ENCODE measurements at regions not wholly inside any gene's neighbourhood (a gene's known extent, or its start where the extent isn't known, plus 50 kb on each side); places are given as distances from the start of the nearest gene placed in this dataset.
A peak's percentile ranks its signal among the peaks of the same experiment; 100 is the strongest.
"Not testable (repeated sequence)": the region's sequence is repeated elsewhere in the genome, so short reads cannot be mapped to it uniquely, and the experiment has no call there.

DNA sequence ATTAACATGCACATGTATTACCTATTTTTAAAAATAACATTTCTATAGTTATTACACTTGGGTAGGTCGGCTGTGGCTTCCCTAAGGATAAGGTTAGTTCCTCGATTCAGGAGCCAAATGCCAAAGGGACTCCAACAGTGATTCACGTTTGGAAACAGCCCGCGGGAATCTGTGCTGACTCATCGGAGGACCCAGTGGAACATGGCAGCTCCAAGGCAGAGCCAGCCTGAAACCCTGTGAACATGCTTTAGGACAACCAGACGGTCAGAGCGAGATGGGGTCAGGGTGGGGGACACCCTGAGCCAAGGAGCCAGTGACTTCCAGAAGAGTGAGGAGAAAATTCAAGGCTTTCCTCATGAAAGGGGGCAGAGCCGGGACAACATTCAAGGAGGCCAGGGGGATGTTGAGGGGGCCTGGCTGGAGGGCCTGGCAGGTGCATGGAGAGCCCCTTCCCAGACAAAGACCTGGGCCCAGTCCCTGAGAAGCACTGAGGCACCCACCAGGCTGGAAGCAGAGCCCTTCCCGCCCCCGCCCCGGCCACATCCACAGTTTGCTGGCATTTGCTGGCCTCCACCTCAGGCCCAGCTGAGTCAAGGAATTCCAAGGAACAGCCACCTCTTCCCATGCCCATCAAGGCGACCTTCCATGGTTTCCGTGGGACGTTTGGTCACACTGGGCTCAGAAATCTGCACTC is 133.2 kb downstream of the SNX5 start:
- DNase-seq = peak; percentile 61

DNA sequence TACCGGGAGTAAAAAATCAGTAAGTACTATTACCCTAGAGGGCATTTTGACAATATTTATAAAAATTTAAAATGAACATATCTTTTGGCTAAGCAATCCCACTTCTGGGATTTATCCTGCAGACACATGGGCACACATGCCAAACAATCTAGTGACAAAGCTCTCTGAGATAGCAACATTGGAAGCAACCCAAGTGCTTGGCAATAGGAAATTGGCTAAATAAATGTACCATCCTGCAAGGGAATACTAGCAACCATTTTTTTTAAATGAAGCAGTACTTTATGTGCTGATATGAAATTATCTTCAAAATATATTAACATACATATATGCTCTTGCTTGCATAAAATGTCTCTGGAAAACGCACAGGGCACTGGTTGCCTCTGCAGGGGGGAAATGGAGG is 133.8 kb downstream of the SNX5 start:
- no peak for DNase-seq

DNA sequence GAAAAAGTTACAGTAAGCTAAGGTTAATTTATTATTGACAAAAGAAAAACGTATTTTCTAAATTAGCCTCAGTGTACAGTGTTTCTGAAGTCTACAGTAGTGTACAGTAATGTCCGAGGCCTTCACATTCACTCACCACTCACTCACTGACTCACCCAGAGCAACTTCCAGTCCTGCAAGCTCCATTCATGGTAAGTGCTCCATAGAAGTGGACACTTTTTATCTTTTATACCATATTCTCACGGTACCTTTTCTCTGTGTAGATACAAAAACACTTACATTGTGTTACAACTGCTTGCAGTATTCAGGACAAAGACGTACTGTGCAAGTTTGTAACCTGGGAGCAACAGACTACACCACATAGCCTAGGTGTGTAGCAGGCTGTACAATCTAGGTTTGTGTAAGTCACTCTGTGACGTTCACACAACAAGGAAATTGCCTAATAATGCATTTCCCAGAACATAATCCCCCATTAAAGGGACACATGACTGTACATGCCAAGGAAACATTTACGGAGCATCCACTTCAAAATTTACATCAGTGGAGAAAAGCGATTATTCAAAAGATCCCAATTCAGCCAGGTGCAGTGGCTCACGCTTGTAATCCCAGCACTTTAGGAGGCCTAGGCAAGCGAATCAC is 133.4 kb downstream of the BANF2 start:
- no peak for DNase-seq

- DNase-seq = no peak
Observed at GRCh38 chr20:17832236-17832915, 132.6 kb downstream of the BANF2 start.

DNA sequence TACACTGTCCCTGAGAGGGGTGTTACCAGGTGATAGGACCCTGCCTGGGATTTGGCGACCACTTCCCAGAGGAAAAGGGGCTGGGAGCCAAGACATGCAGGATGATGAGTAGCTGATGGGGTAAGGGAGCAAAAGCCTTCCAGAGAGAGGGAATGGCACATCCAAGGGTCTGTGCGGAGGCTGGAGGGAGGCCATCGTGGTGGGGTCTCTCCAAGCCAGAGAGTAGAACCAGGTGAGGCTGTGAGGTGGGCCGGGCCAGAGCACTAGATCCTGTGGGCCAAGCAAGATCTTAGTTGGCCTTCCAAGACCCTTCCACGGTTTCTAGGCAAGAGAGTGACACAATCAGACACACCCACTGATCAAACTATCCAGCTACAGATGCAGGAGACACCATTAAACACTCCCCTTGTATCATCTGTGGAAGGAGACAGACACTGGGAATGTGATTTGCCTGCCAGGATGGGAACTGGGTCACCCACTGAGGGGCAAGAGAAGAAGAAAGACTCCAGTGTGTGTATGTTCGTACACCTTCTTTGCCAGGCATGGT is 128.9 kb downstream of the BANF2 start:
- no peak for DNase-seq

- DNase-seq = no peak
Observed at GRCh38 chr20:17827759-17828559, 128.2 kb downstream of the BANF2 start.

DNA sequence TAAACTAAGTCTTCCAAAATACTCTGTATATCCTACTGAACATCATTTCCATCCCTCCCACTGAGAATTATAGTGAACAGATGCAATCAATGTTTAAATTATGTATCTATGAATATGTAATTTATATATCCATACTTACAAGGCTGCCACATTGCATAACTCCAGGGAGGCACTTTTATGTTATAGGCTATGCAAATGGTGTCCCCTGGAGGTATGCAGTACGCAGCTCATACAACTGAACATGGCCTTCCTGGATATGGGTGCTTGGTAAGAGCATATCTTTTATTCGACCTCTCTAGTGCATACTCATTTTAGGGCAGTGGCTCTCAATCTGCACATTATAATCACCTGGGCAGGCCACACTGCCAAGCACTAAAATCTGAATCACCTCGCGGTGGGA is 127.3 kb downstream of the BANF2 start:
- no peak for DNase-seq

GRCh38 chr20:17825960-17826843 is 126.4 kb downstream of the BANF2 start:
- no peak for DNase-seq

- no peak for DNase-seq
Observed at GRCh38 chr20:17825252-17825959, 125.6 kb downstream of the BANF2 start.

DNA sequence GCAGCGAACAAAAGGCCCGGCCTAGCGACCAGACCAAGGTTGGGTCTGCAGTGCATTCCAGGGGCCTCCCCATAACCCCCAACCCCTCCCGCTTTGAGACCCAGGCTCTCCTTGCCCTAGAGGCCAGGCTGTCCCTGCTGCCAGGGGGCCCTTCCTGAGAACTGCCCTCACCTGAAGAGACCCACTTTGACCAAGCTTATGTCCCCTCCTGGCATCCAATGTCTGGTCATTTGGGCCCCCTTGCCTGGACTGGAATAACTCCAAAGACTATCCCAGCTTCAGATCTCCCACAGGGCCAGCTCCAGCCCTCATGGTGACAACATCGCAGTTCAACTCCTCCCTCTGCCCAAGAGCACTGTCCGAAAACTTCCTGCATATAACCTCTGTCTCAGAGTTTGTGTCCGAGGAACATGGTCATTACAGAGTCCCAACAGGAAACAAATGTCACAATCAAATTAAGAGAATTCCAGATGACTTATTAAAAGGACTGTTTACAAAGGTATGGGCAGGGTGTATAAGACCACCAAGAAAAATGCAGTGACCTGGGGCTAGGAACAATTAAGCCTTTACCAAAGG is 125.0 kb downstream of the BANF2 start:
- no peak for DNase-seq

- no peak for DNase-seq
Observed at GRCh38 chr20:17823409-17824144, 123.8 kb downstream of the BANF2 start.

DNA sequence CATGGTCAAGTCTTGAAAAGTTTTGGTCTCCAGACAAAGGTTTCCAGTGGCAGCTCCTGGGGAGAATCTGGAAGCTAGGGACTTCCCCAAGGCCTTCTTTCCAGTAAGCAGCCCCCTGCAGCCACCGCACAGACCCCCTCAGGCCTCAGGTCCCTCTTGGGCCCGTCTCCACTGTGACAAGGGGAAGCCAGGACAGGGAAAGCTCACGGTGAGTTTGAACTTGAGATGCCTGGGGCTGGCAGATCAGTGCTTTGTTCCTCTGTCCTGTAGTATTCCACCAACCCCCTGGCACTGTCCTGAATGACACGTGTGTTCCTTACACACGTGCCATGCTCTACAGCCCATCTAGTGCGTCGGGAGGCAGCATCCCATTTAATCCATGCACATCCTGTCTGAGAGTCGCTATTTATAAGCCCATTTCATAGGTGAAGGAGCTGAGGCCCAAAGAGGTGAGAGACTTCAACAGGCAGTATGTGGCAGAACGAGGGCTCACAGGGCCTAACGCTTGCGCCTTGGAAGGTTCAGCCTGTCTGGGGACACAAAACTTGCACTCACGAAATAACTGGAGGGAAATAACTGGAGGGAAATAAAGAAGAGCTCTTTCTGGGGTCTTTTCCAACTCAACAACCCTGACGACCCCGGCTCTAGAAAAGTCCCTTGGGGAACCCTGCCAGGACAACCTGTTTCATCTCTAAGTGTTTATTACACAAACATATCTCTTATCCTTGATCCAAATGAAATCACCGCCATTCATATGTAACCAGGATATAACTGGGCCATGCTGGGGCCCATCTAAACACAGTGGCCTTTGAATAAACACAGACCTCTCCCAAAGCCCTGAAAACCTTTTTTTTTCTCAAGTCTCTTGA is 123.0 kb downstream of the BANF2 start:
- DNase-seq = no peak

DNA sequence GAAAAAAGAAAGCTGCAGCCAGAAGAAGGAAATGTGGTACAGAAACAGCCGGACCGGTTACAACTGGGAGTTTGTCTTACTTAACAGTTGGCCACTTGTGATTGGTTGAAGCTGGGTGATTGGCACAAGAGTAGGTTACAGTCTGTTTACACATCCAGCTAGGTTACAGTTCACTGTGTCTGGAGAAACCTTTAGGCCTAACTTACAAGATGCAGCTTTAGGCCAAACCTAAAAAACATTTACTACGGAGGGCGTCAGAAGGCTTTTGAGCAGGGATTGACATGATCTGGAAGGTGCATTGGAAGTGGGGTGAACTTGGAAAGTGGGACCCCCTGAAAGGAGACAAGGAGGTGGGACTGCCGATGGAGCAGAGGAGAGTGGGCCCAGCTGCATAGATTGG is 122.3 kb downstream of the BANF2 start:
- DNase-seq = no peak

DNA sequence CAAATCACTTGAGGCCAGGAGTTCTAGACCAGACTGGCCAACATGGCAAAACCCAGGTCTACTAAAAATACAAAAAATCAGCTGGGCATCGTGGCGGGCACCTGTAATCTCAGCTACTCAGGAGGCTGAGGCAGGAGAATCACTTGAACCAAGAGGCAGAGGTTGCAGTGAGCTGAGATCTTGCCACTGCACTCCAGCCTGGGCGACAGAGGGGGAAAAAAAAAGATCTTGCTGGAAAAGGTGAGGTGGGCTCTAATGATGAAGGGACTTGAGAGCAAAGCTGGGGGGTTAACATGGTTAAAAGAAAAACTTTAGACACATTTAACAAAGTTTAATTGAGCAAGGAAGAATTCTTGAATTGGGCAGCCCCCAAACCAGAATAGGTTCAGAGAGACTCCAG is 121.8 kb downstream of the BANF2 start:
- DNase-seq = not testable (repeated sequence)

GRCh38 chr20:17819395-17820093 is 119.8 kb downstream of the BANF2 start:
- DNase-seq = no peak

DNA sequence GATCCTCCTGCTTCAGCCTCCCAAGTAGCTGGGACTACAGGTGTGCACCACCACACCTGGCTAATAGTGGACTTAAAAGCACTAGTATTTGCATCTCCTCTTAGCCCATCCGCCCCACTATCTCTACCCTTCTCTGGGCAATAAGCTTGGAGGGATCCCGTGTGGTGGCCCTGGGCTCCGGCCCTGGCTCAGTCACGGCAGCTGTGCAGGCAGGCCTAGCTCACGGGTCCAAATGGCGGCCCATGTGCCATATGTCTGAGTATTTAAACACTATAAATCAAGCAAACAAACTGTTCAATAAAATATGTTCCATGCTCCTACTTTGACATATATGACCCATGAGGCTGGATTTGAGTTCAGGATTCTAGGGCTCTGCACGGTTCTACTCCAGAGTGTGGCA is 118.4 kb downstream of the BANF2 start:
- DNase-seq = no peak

GRCh38 chr20:17816804-17817587 is 117.2 kb downstream of the BANF2 start:
- peak; percentile 19 for DNase-seq

DNA sequence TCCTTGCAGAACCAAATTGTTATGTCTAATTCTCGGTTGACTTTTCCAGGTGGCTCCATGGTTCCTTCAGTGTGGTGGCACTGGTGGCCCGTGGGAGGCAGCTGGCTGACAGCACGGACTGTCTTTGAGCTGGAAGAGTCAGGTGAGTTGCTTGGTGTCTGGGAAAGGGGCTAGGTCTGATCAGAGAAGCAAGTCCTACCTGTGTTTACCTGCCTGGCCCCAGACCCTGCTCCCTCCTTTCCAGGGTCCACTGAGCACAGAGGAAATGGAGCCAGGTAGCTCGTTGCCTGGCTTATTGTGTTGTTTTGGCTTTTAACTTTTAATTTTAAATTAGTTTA is 111.8 kb downstream of the BANF2 start:
- DNase-seq = no peak

All from dermis blood vessel endothelial cell (primary cell).